Epithelial cell of esophagus (primary cell): ENCODE measurements at regions not wholly inside any gene's neighbourhood (a gene's known extent, or its start where the extent isn't known, plus 50 kb on each side); places are given as distances from the start of the nearest gene placed in this dataset.

Experiments
- DNase-seq: peaks from one replicate; pipeline ENCODE4 v3.0.0; 2010; ENCODE audit warnings: low read depth
- H3K4me3 ChIP-seq: 2 replicates; pipeline ENCODE4 v1.5.1; 2011; ENCODE audit warnings: mild to moderate bottlenecking, low read length, control low read depth
- CTCF ChIP-seq: IDR thresholded peaks from 2 replicates; pipeline ENCODE4 v1.5.1; 2011; ENCODE audit warnings: low read depth, mild to moderate bottlenecking, low read length, control low read depth, inconsistent platforms; ENCODE audit not compliant: insufficient read depth; ENCODE audit errors: missing control alignments

GRCh38 chr1:217072926-217073325 lies 349.7 kb upstream of the ESRRG start:
- DNase-seq = no peak
- no peak for TF ChIP-seq CTCF
- no peak overlapping the region for H3K4me3 ChIP-seq

DNA sequence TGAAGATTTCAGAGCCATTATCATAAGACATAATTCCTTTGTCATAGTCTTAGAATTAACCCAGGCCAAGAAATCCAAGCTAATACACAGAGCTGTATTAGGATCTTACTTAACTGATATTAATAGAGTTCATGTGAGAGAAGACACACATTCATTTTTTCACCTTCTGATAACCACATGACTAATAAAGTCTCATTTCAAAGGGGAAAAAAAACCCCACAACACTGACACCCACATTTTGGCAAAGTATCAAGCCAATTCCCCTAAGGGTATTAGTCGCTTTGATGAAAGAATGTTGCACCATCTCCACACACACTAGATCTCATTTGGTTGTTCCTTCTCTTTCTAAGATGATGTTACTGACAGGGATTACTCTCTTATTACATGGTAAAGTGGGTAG lies 344.4 kb upstream of the ESRRG start:
- no peak overlapping the region for H3K4me3 ChIP-seq
- no peak for TF ChIP-seq CTCF
- DNase-seq = peak; percentile 75

GRCh38 chr1:217066794-217067193 lies 343.6 kb upstream of the ESRRG start:
- H3K4me3 ChIP-seq = no peak overlapping the region
- no peak for DNase-seq
- no peak for TF ChIP-seq CTCF

- H3K4me3 ChIP-seq = no peak overlapping the region
- no peak for DNase-seq
- no peak for TF ChIP-seq CTCF
Observed at GRCh38 chr1:217063172-217063908, 340.1 kb upstream of the ESRRG start.

DNA sequence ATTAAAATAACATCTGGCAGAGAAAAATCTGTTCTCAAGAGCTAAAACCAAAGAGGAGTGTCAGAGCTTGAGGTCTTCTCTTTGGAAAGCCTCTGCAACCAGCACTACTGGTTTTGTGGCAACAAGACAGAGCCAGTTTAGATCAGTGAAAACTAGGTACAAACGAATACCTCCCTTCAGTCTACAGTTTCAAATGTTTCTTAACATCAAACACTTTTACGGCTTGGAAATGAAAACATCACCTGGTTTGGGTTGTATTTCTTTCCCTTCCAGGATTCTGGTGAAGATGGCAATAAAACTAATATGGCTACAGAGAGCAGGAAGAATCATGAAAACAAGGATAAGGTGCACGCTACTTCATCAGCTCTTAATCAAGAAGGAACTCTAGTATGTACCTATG lies 339.4 kb upstream of the ESRRG start:
- TF ChIP-seq CTCF = no peak
- no peak overlapping the region for H3K4me3 ChIP-seq
- DNase-seq = peak; percentile 21

DNA sequence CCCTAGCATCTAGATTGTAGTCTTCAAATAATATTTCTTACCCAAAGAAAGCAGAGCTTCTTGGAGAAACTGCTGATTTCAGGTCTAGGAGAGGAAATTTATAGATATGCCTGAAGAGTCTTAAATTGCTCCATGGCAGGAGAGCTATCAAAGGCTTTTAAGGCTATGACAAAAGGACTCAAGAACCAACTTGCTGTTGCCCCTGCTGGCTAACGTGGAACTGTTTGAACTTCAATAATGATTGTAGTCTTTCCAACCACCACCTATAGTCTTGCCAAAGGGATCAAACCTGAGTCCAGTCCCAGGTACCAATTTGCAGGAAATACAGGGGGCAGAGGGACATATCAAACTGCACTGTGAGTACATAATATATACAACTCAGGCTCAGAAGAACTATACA lies 336.2 kb upstream of the ESRRG start:
- H3K4me3 ChIP-seq = no peak overlapping the region
- no peak for DNase-seq
- no peak for TF ChIP-seq CTCF

DNA sequence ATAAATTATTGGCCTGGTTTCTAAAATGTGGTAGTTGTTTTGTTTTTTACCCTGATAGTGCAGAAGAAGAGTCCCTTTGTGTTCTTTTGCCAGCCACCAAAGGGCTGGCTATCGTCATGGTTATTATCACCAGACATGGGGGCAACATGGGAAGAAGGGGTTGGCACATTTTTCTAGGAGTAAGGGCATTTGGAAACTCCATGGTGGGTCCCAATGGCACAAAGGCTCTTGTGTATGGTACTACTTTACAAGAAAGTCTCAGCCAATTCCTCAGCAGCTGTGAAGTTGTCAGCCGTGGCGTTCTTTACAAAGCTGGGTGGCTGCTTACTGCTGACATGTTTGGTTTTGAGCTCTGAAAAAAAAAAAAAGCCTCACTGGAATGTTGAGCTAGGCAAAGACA lies 330.4 kb upstream of the ESRRG start:
- H3K4me3 ChIP-seq = no peak overlapping the region
- no peak for TF ChIP-seq CTCF
- DNase-seq = no peak
